A549 (cell line): ENCODE measurements at regions not wholly inside any gene's neighbourhood (a gene's known extent, or its start where the extent isn't known, plus 50 kb on each side); places are given as distances from the start of the nearest gene placed in this dataset.

Source experiments
- CBX2 ChIP-seq: fragments of 200-600 bp; sonication (generic); IDR thresholded peaks from 2 replicates; pipeline ENCODE4 v1.6.1; 2016; ENCODE audit warnings: low read depth, mild to moderate bottlenecking, borderline replicate concordance
- EP300 ChIP-seq, 2 experiments: fragments of >200 bp; sonication (Bioruptor Twin); formaldehyde crosslinking; IDR thresholded peaks; 2 replicates in 1 of 2; 3 replicates in 1 of 2; pipeline ENCODE4 v1.6.1; 2016 to 2017
- KDM1A ChIP-seq: fragments of 200-600 bp; sonication (generic); IDR thresholded peaks from 2 replicates; pipeline ENCODE4 v1.6.1; 2016; ENCODE audit warnings: low read depth, mild to moderate bottlenecking
- MYC ChIP-seq: IDR thresholded peaks from 2 replicates; pipeline ENCODE4 v1.6.1; 2012; ENCODE audit warnings: mild to moderate bottlenecking, inconsistent platforms, low read length, improper control_type of control experiment, borderline replicate concordance
- NFE2L2 ChIP-seq: fragments of 150-350 bp; conservative IDR thresholded peaks from 2 replicates; pipeline ENCODE4 v1.6.1; 2014; ENCODE audit warnings: low read length
- POLR2A ChIP-seq: IDR thresholded peaks from 2 replicates; pipeline ENCODE4 v1.6.1; 2012; ENCODE audit warnings: mild to moderate bottlenecking, low read length
- USF2 ChIP-seq: fragments of 450-650 bp; IDR thresholded peaks from 2 replicates; pipeline ENCODE4 v1.6.1; 2014; ENCODE audit warnings: antibody characterized with exemption

GRCh38 chr12:98274430-98275130 lies 240.8 kb upstream of the TMPO start:
- no peak for TF ChIP-seq USF2
- TF ChIP-seq POLR2A: no peak
- no peak for TF ChIP-seq CBX2
- no peak for TF ChIP-seq KDM1A
- no peak for TF ChIP-seq NFE2L2
- TF ChIP-seq MYC: no peak
- TF ChIP-seq EP300 (IDR thresholded peaks at IDR 0.05): no peak
